ENCODE measurements at regions not wholly inside any gene's neighbourhood (a gene's known extent, or its start where the extent isn't known, plus 50 kb on each side); places are given as distances from the start of the nearest gene placed in this dataset.

DNA sequence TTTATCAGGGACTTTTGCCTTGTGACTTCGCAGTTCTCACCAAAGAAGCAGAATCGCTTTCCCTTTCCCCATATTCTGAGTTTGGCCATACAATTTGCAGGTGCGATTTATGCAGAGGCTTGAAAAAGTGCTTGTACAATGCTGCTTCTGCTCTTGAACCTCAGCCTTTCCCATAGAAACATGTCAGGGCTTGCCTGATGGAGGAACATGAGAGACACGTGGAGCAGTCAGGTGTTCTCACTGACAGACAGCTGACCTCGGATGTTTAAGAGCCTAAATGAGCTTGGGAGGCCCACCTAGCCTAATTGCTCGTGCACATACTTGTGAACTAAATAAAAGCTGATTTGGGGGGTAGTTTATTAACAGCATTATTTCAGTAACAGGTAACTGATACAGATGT lies 290.0 kb downstream of the S1PR1 start:
- H3K4me3 ChIP-seq (ENCODE audit: low read depth, low read length) = no peak overlapping the region

DNA sequence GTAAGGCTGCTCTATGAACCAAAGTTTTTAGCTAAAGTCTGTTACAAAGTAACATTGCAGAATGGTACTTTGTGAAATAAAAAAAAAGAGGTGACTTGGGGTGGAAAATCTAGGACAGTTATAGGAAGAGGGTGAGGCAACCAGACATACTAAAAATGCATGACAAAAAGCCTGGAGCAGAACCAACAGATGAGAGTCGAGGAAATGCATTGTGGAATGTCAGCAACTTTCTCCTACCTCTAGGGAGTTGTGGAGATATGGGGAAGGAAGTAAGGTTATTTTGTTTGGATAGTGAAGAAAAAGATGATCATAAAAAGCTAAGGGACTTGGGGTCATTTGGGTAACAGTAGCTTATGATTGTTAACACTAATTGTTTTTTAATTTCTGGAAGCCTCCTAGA lies 295.6 kb downstream of the S1PR1 start:
- TF ChIP-seq, protein P1, sequence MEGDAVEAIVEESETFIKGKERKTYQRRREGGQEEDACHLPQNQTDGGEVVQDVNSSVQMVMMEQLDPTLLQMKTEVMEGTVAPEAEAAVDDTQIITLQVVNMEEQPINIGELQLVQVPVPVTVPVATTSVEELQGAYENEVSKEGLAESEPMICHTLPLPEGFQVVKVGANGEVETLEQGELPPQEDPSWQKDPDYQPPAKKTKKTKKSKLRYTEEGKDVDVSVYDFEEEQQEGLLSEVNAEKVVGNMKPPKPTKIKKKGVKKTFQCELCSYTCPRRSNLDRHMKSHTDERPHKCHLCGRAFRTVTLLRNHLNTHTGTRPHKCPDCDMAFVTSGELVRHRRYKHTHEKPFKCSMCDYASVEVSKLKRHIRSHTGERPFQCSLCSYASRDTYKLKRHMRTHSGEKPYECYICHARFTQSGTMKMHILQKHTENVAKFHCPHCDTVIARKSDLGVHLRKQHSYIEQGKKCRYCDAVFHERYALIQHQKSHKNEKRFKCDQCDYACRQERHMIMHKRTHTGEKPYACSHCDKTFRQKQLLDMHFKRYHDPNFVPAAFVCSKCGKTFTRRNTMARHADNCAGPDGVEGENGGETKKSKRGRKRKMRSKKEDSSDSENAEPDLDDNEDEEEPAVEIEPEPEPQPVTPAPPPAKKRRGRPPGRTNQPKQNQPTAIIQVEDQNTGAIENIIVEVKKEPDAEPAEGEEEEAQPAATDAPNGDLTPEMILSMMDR (IDR thresholded peaks at IDR 0.05; ENCODE audit: low read depth, low read length) = no peak
- no peak overlapping the region for H3K4me3 ChIP-seq (ENCODE audit: low read depth, low read length)

More for the DNA sequence above, 290.0 kb downstream of the S1PR1 start:
- TF ChIP-seq, protein P1 (IDR thresholded peaks at IDR 0.05; ENCODE audit: low read depth, low read length) = no peak

DNA sequence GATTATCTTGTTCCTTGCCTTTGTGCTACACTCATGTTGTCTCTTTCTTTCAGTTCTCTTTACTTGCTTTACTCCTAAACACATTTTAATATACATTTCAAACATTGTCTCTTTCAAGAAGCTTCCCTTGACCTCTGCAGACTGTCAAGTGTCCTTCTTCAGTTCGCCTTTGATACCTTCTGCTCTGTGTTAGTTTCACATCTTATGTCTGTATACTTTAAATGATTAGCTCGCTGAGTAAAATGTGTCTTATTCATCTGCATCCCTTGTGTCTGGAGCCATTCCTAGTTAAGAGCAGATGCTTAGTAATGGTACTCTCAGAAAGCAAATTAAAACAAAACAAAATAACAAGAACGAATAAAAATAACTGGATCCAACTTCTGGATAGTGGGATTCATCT lies 303.3 kb downstream of the S1PR1 start:
- TF ChIP-seq, protein P1 (IDR thresholded peaks at IDR 0.05; ENCODE audit: low read depth, low read length) = no peak
- H3K4me3 ChIP-seq (ENCODE audit: low read depth, low read length) = no peak overlapping the region

DNA sequence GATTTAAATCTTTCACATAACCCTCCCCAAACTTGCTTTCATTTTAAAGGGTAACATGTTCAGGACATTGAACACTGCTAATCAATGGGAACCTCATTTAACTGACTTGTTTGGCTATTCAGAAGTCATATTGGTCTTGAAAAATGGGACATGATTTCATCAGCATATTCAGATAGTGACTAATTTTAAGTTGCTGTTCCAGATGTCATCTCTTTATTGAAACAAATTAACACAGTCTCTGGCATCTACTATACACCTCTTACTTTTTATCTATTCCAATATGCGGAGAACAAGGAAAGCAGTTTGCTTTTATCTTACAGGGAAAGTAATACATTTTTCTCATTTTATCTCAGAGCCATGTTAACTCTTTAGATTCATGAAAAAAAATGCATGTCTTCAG lies 310.1 kb downstream of the S1PR1 start:
- no peak overlapping the region for H3K4me3 ChIP-seq (ENCODE audit: low read depth, low read length)
- TF ChIP-seq, protein P1 (IDR thresholded peaks at IDR 0.05; ENCODE audit: low read depth, low read length) = no peak

DNA sequence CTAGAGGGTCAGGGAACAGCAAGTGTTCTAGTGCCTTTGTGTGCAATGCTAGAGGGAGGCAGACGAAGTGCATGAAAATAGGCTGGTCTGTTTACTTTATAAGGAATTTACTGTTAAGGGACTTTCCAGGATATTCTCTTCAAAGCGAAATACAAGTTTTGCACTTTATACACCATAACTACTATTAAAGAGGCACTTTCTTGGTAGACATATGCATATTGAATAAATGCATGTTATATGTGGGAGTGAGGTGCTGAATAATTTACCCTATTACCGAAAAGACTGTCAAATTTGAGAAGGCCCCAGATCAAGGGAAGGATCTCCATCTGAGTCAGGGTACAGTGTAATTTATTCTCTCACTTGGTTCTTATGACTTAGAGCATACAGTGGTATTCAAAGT lies 310.5 kb downstream of the S1PR1 start:
- H3K4me3 ChIP-seq (ENCODE audit: low read depth, low read length) = no peak overlapping the region
- TF ChIP-seq, protein P1 (IDR thresholded peaks at IDR 0.05; ENCODE audit: low read depth, low read length) = no peak

DNA sequence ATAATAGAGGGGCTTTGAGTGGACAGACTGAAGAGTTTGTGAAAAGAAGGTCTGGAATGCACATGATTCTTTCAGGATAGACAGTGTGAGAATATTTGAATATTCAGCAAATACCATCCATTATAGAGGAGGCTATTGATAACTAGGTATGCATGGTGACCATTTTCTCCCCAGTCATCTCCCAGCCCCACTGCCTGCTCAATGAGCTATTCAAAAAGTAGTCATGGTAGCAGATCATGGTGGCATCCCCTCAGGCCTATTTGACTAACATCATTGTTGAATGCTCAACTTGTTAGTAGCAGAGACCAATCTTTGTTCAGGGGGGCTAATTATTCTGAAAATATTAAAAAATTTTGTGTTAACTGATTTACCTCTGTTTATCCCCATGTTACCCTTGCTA lies 311.6 kb downstream of the S1PR1 start:
- TF ChIP-seq, protein P1 (IDR thresholded peaks at IDR 0.05; ENCODE audit: low read depth, low read length) = no peak
- no peak overlapping the region for H3K4me3 ChIP-seq (ENCODE audit: low read depth, low read length)

DNA sequence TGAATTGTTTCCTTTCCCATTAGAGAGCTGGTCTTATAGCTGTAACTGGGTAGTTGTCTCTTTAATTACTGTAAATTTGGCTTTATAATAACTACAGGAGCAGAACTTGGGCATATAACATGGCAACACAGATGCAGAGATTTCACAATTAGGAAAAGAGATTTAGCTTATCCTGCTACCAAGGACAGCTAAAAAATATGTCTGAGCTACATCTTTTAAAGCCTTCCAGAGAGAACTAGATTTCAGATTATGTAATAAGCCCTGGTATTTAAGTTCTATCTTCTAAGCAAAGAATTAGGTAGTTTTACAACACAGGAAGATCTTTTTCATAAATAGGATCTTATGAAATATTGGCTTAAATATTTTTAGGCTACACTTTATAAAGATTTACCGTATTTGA lies 313.8 kb downstream of the S1PR1 start:
- TF ChIP-seq, protein P1 (IDR thresholded peaks at IDR 0.05; ENCODE audit: low read depth, low read length) = no peak
- no peak overlapping the region for H3K4me3 ChIP-seq (ENCODE audit: low read depth, low read length)

Data from WI38 (cell line).